ENCODE measurements at regions not wholly inside any gene's neighbourhood (a gene's known extent, or its start where the extent isn't known, plus 50 kb on each side); places are given as distances from the start of the nearest gene placed in this dataset.

DNA sequence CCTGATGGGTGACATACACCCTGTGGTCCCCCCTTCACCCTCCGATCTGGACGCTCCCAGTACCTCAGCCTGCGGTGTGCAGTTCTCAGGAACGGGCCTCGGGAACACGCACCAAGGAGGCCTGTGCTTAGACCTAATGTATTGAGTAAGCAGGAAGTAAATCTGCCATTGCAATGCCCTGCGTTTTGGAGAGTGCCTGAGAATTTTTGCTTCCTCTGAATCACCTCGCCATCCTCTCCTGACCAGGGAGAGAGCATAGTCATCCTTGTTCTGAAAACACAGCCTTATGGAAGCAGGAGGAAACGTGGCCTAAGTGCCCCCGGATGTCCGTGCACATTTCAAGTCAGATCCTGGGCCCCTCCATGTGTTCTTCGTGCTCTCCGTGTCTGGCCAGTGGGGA is 272.2 kb downstream of the NDUFA10 start:
- no peaks in the 10 kb centered on the region for H3K9me3 ChIP-seq (ENCODE audit: control insufficient read depth, insufficient read depth, low read length)
- peak in 1 of 6 donors; percentile 14 for DNase-seq (ENCODE audit: low read depth in 4 of 6, low spot score in 6 of 6)
- no peaks in the 10 kb centered on the region for H3K27me3 ChIP-seq (ENCODE audit: control insufficient read depth, insufficient read depth, low read length)
- H3K4me1 ChIP-seq (ENCODE audit: control insufficient read depth, insufficient read depth, low read length), result peaks cover 51% of the 10 kb centered on the region
- H3K4me3 ChIP-seq (ENCODE audit: low read depth, low read length), result no peak overlapping the region
- 83% methylated on average over 11 of the region's 13 CpGs for WGBS (ENCODE audit: insufficient coverage)
- no peak overlapping the region for H3K27ac ChIP-seq (ENCODE audit: low read depth, low read length)
- H3K36me3 ChIP-seq (ENCODE audit: control insufficient read depth, insufficient read depth, low read length), result no peaks in the 10 kb centered on the region

GRCh38 chr2:239751679-239752355 is 273.3 kb downstream of the NDUFA10 start:
- H3K36me3 ChIP-seq (ENCODE audit: control insufficient read depth, insufficient read depth, low read length), result no peaks in the 10 kb centered on the region
- peaks cover 46% of the 10 kb centered on the region for H3K4me1 ChIP-seq (ENCODE audit: control insufficient read depth, insufficient read depth, low read length)
- peak in 1 of 6 donors; percentile 40 for DNase-seq (ENCODE audit: low read depth in 4 of 6, low spot score in 6 of 6)
- H3K9me3 ChIP-seq (ENCODE audit: control insufficient read depth, insufficient read depth, low read length), result no peaks in the 10 kb centered on the region
- WGBS (ENCODE audit: insufficient coverage), result 70% methylated on average over 20 of the region's 24 CpGs
- no peaks in the 10 kb centered on the region for H3K27me3 ChIP-seq (ENCODE audit: control insufficient read depth, insufficient read depth, low read length)
- H3K4me3 ChIP-seq (ENCODE audit: low read depth, low read length), result no peak overlapping the region
- H3K27ac ChIP-seq (ENCODE audit: low read depth, low read length), result peak overlapping the region; percentile 6

DNA sequence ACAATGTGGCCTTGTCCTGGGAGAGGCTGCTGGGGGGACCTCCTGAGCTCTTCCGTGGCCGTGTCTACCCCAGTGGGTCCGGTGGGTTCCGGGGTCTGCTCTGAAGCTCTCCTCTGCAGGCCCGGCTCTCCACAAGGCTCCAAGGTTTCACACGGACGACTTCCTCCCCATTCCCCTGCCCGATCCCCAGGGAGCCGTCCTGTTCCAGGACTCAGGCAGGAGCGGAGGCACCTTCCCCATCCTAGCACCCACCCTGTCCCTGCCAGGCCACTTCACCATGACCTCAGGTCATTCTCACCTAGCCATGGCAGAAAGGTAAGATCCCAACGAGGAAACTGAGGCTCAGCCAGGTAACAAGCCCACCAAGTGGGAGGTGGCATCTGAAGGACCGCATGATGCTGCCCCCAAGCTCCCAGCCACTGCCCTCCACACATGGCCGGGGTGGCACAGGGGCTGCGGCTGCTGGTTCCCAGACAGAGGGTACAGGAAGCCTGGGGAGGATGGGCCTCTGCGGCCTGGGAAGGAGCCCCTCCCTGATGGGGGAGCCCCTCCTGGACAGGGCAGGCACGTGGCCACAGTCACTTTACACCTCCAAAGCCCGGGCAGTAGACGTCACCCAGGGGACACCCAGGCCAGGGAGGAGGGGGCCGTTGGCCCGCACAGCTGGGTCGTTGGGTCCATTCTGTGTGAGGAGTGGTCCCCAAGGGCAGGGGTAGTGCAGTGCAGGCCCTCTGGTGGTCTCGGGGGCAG is 274.0 kb downstream of the NDUFA10 start:
- no peak for DNase-seq (ENCODE audit: low read depth in 4 of 6, low spot score in 6 of 6)
- Histone ChIP-seq H3K4me3 (ENCODE audit: low read depth, low read length) (no peak overlapping the region), H3K36me3 (ENCODE audit: control insufficient read depth, insufficient read depth, low read length) (no peaks in the 10 kb centered on the region), H3K9me3 (ENCODE audit: control insufficient read depth, insufficient read depth, low read length) (no peaks in the 10 kb centered on the region), H3K27me3 (ENCODE audit: control insufficient read depth, insufficient read depth, low read length) (no peaks in the 10 kb centered on the region), H3K4me1 (ENCODE audit: control insufficient read depth, insufficient read depth, low read length) (peaks cover 46% of the 10 kb centered on the region), H3K27ac (ENCODE audit: low read depth, low read length) (no peak overlapping the region)
- 87% methylated on average over 20 of the region's 22 CpGs for WGBS (ENCODE audit: insufficient coverage)

GRCh38 chr2:239750045-239750835 is 274.9 kb downstream of the NDUFA10 start:
- Histone ChIP-seq H3K4me1 (ENCODE audit: control insufficient read depth, insufficient read depth, low read length) (peaks cover 53% of the 10 kb centered on the region), H3K36me3 (ENCODE audit: control insufficient read depth, insufficient read depth, low read length) (no peaks in the 10 kb centered on the region), H3K4me3 (ENCODE audit: low read depth, low read length) (no peak overlapping the region), H3K27ac (ENCODE audit: low read depth, low read length) (no peak overlapping the region), H3K27me3 (ENCODE audit: control insufficient read depth, insufficient read depth, low read length) (no peaks in the 10 kb centered on the region), H3K9me3 (ENCODE audit: control insufficient read depth, insufficient read depth, low read length) (no peaks in the 10 kb centered on the region)
- DNase-seq (ENCODE audit: low read depth in 4 of 6, low spot score in 6 of 6), result no peak
- 91% methylated on average over 28 of the region's 29 CpGs for WGBS (ENCODE audit: insufficient coverage)

DNA sequence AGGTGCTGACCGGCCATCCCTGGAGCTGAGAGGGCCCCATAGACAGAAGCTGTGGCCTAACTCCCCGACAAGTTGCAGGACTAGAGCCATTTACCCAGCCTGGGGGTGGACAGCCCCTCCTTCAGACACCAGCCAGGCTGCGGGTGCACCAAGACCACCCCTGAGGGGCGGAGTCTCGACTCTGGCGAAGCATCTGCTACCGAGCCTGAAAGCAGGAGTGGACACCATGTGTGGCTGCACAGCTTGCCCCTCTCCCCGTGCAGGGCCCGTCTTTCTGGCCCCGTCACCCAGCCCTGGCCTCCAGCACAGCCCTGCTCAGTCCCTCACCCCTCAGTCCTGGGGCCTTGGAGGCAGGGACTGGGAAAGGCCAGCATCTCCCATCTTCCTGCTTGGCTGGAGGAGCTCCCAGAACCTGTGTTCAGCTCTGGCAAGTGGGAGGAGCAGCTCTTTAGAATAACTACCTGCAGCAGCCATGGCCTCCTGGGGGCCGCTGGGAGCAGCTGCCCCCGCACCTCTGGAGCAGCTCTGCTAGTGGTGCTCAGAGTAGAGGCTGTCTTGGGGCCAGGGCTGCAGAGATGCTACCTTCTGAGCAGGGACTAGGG is 275.8 kb downstream of the NDUFA10 start:
- 81% methylated on average over 11 of the region's 12 CpGs for WGBS (ENCODE audit: insufficient coverage)
- Histone ChIP-seq H3K27ac (ENCODE audit: low read depth, low read length) (no peak overlapping the region), H3K4me3 (ENCODE audit: low read depth, low read length) (no peak overlapping the region), H3K27me3 (ENCODE audit: control insufficient read depth, insufficient read depth, low read length) (no peaks in the 10 kb centered on the region), H3K4me1 (ENCODE audit: control insufficient read depth, insufficient read depth, low read length) (peaks cover 59% of the 10 kb centered on the region), H3K36me3 (ENCODE audit: control insufficient read depth, insufficient read depth, low read length) (no peaks in the 10 kb centered on the region), H3K9me3 (ENCODE audit: control insufficient read depth, insufficient read depth, low read length) (no peaks in the 10 kb centered on the region)
- no peak for DNase-seq (ENCODE audit: low read depth in 4 of 6, low spot score in 6 of 6)

- H3K27me3 ChIP-seq (ENCODE audit: control insufficient read depth, insufficient read depth, low read length), result no peaks in the 10 kb centered on the region
- H3K9me3 ChIP-seq (ENCODE audit: control insufficient read depth, insufficient read depth, low read length), result no peaks in the 10 kb centered on the region
- WGBS (ENCODE audit: insufficient coverage), result 96% methylated on average over 9 of the region's 9 CpGs
- H3K36me3 ChIP-seq (ENCODE audit: control insufficient read depth, insufficient read depth, low read length), result no peaks in the 10 kb centered on the region
- no peak overlapping the region for H3K4me3 ChIP-seq (ENCODE audit: low read depth, low read length)
- no peak for DNase-seq (ENCODE audit: low read depth in 4 of 6, low spot score in 6 of 6)
- no peak overlapping the region for H3K27ac ChIP-seq (ENCODE audit: low read depth, low read length)
- peaks cover 59% of the 10 kb centered on the region for H3K4me1 ChIP-seq (ENCODE audit: control insufficient read depth, insufficient read depth, low read length)
Observed at GRCh38 chr2:239748811-239749210, 276.3 kb downstream of the NDUFA10 start.

DNA sequence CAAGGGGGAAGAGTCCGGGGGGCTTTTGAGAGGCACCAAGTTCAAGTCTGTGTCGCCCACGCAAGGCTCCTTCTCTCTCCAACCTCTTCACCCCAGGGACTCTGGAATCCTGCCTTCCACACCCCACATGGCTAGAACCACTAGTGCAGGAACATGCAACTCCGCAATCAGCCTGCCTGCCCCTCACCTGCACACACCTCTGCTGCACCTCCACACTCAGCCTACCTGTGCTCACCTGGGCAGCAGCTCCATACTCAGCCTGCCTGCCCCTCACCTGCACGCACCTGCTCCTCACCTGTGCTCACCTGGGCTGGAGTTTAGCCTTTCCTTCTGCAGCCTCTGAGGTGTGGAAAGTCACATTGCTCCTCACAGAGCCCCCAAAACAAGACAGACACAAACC is 277.4 kb downstream of the NDUFA10 start:
- 88% methylated on average over 5 of the region's 5 CpGs for WGBS (ENCODE audit: insufficient coverage)
- Histone ChIP-seq H3K27ac (ENCODE audit: low read depth, low read length) (no peak overlapping the region), H3K9me3 (ENCODE audit: control insufficient read depth, insufficient read depth, low read length) (no peaks in the 10 kb centered on the region), H3K4me3 (ENCODE audit: low read depth, low read length) (no peak overlapping the region), H3K27me3 (ENCODE audit: control insufficient read depth, insufficient read depth, low read length) (no peaks in the 10 kb centered on the region), H3K4me1 (ENCODE audit: control insufficient read depth, insufficient read depth, low read length) (peaks cover 50% of the 10 kb centered on the region), H3K36me3 (ENCODE audit: control insufficient read depth, insufficient read depth, low read length) (no peaks in the 10 kb centered on the region)
- no peak for DNase-seq (ENCODE audit: low read depth in 4 of 6, low spot score in 6 of 6)

DNA sequence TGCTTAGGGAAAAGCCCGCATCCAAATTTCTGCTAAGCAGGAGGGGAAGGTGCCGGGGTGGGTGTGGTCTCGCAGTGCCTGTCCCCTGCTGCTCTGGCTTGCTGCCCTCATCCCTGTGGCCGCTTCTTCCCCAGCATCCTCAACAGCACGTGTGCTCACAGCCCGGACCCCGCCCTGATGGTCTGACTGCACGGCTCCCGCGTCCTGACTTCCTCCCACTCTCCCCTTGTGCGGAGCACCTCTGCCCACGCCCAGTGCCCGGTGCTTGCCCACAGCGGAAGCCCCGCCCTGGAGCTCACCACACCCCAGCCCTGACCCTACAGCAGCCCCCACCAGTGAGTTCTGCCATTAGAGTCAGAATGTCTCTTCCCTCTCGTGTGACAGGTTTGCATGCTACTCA is 277.9 kb downstream of the NDUFA10 start:
- no peaks in the 10 kb centered on the region for H3K9me3 ChIP-seq (ENCODE audit: control insufficient read depth, insufficient read depth, low read length)
- no peak for DNase-seq (ENCODE audit: low read depth in 4 of 6, low spot score in 6 of 6)
- peaks cover 45% of the 10 kb centered on the region for H3K4me1 ChIP-seq (ENCODE audit: control insufficient read depth, insufficient read depth, low read length)
- H3K36me3 ChIP-seq (ENCODE audit: control insufficient read depth, insufficient read depth, low read length), result no peaks in the 10 kb centered on the region
- H3K27me3 ChIP-seq (ENCODE audit: control insufficient read depth, insufficient read depth, low read length), result no peaks in the 10 kb centered on the region
- no peak overlapping the region for H3K27ac ChIP-seq (ENCODE audit: low read depth, low read length)
- no peak overlapping the region for H3K4me3 ChIP-seq (ENCODE audit: low read depth, low read length)
- 78% methylated on average over 16 of the region's 16 CpGs for WGBS (ENCODE audit: insufficient coverage)

DNA sequence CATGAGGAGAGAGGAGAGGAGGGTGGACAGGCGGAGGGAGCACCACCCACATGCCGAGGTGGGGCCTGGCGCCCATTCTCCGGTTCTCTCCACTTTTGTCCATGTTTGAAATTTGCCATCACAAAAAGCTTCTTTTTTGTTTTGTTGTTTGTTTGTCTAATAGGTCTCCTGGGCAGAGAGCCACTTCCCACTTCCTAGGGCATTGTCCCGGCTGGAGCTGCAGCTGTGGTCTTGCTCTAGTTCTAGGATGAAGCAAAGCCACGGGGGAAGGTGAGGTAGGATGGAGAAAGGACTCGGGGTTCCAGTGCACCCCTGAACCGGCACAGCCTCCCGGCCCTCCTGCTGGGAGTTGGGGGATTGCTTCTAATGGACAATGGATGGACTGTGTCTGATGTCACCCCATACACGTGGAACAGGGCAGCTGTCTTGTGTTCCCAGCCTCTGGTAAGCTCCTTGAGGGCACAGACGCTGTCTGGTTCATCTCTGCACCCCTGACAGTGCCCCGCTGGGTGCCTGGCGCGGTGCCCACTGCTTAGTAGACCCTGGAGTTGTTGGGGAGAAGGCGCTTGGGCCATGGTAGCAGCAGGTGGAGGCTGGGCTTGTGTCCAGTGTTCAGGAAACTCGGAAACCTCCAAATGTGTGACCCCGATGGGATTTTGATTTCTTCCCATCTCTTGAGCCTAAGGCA is 278.4 kb downstream of the NDUFA10 start:
- DNase-seq (ENCODE audit: low read depth in 4 of 6, low spot score in 6 of 6), result no peak
- Histone ChIP-seq H3K9me3 (ENCODE audit: control insufficient read depth, insufficient read depth, low read length) (no peaks in the 10 kb centered on the region), H3K4me1 (ENCODE audit: control insufficient read depth, insufficient read depth, low read length) (peaks cover 40% of the 10 kb centered on the region), H3K4me3 (ENCODE audit: low read depth, low read length) (no peak overlapping the region), H3K27me3 (ENCODE audit: control insufficient read depth, insufficient read depth, low read length) (no peaks in the 10 kb centered on the region), H3K36me3 (ENCODE audit: control insufficient read depth, insufficient read depth, low read length) (no peaks in the 10 kb centered on the region), H3K27ac (ENCODE audit: low read depth, low read length) (no peak overlapping the region)
- WGBS (ENCODE audit: insufficient coverage), result 81% methylated on average over 14 of the region's 17 CpGs

Data from spinal cord (tissue), 9 donors.